ENCODE measurements at regions not wholly inside any gene's neighbourhood (a gene's known extent, or its start where the extent isn't known, plus 50 kb on each side); places are given as distances from the start of the nearest gene placed in this dataset.

- DNase-seq, result no peak
Observed at GRCh38 chr10:130638991-130639390, 502.8 kb downstream of the GLRX3 start.

- no peak for DNase-seq
Observed at GRCh38 chr10:130642926-130643325, 506.7 kb downstream of the GLRX3 start.

- DNase-seq, result no peak
Observed at GRCh38 chr10:130647341-130647740, 511.1 kb downstream of the GLRX3 start.

GRCh38 chr10:130648807-130649206, 512.6 kb downstream of the GLRX3 start:
- no peak for DNase-seq

GRCh38 chr10:130652544-130652943, 516.4 kb downstream of the GLRX3 start:
- DNase-seq, result no peak

GRCh38 chr10:130652964-130653578, 516.9 kb downstream of the GLRX3 start:
- no peak for DNase-seq

GRCh38 chr10:130654726-130655125, 518.5 kb downstream of the GLRX3 start:
- no peak for DNase-seq

GRCh38 chr10:130655313-130656186, 519.4 kb downstream of the GLRX3 start:
- DNase-seq, result no peak

- no peak for DNase-seq
Observed at GRCh38 chr10:130656187-130656575, 520.0 kb downstream of the GLRX3 start.

GRCh38 chr10:130656582-130657133, 520.5 kb downstream of the GLRX3 start:
- DNase-seq, result no peak

GRCh38 chr10:130658687-130659290, 522.6 kb downstream of the GLRX3 start:
- DNase-seq, result no peak

- no peak for DNase-seq
Observed at GRCh38 chr10:130659528-130659927, 523.3 kb downstream of the GLRX3 start.

GRCh38 chr10:130660266-130660665, 524.1 kb downstream of the GLRX3 start:
- no peak for DNase-seq

- no peak for DNase-seq
Observed at GRCh38 chr10:130661419-130661818, 525.2 kb downstream of the GLRX3 start.

- no peak for DNase-seq
Observed at GRCh38 chr10:130662775-130663174, 526.6 kb downstream of the GLRX3 start.

GRCh38 chr10:130664526-130664925, 528.3 kb downstream of the GLRX3 start:
- no peak for DNase-seq

- no peak for DNase-seq
Observed at GRCh38 chr10:130666215-130666614, 530.0 kb downstream of the GLRX3 start.

- no peak for DNase-seq
Observed at GRCh38 chr10:130686689-130687300, 550.6 kb downstream of the GLRX3 start.

GRCh38 chr10:130687566-130687965, 551.4 kb downstream of the GLRX3 start:
- no peak for DNase-seq

- no peak for DNase-seq
Observed at GRCh38 chr10:130689743-130690626, 553.8 kb downstream of the GLRX3 start.

- DNase-seq, result no peak
Observed at GRCh38 chr10:130691776-130692175, 555.6 kb downstream of the GLRX3 start.

- no peak for DNase-seq
Observed at GRCh38 chr10:130696870-130697269, 560.7 kb downstream of the GLRX3 start.

All from CD4-positive, alpha-beta T cell treated with Interleukin-15 for 1 hour (primary cell).